Stomach (tissue), 4 donors: ENCODE measurements at regions not wholly inside any gene's neighbourhood (a gene's known extent, or its start where the extent isn't known, plus 50 kb on each side); places are given as distances from the start of the nearest gene placed in this dataset.

Source experiments
- CTCF ChIP-seq, 7 experiments: fragments of 450-650 bp in 4 of 7; fragments of 200-600 bp in 3 of 7; sonication (generic) in 3 of 7; IDR thresholded peaks; one replicate each; pipeline ENCODE4 v1.5.1; 2016 to 2019; ENCODE audit warnings: antibody characterized with exemption in 7 of 7, control low read depth in 2 of 7, mild to moderate bottlenecking in 1 of 7
- POLR2A ChIP-seq, 4 donors: fragments of 450-650 bp; IDR thresholded peaks; one replicate each; pipeline ENCODE4 v1.6.1; 2016; ENCODE audit warnings: antibody characterized with exemption in 4 of 4, control low read depth in 2 of 4, mild to moderate bottlenecking in 1 of 4, moderate library complexity in 1 of 4

- no peak for TF ChIP-seq CTCF (IDR thresholded peaks at IDR 0.05)
- TF ChIP-seq POLR2A (IDR thresholded peaks at IDR 0.05), result no peak
Observed at GRCh38 chr1:193634876-193635275, 448.5 kb upstream of the B3GALT2 start.
